ENCODE measurements at regions not wholly inside any gene's neighbourhood (a gene's known extent, or its start where the extent isn't known, plus 50 kb on each side); places are given as distances from the start of the nearest gene placed in this dataset.

- DNase-seq = peak in 1 of 3 donors; percentile 19
- Histone ChIP-seq H3K9ac (ENCODE audit: insufficient read depth in 1 of 2, low read length in 2 of 2) (no peak overlapping the region), H3K27ac (ENCODE audit: low read depth in 1 of 2, low read length in 1 of 2) (peak overlapping the region in 1 of 2 donors; percentile 84), H3K9me3 (ENCODE audit: control insufficient read depth in 4 of 4, insufficient read depth in 3 of 4, low read length in 3 of 4) (no peaks in the 10 kb centered on the region), H3K36me3 (ENCODE audit: control insufficient read depth in 4 of 4, insufficient read depth in 4 of 4, low read length in 4 of 4) (no peaks in the 10 kb centered on the region), H3K4me1 (ENCODE audit: control insufficient read depth in 5 of 5, insufficient read depth in 5 of 5, low read length in 5 of 5) (peaks cover 1 to 10% (median 5%) of the 10 kb centered on the region in 5 donors), H3K27me3 (ENCODE audit: control insufficient read depth in 3 of 3, insufficient read depth in 3 of 3, low read length in 2 of 3) (no peaks in the 10 kb centered on the region), H3K4me3 (no peak overlapping the region)
- no peak for ATAC-seq (ENCODE audit: insufficient read depth, low FRiP score)
- no peak for TF ChIP-seq CTCF (IDR thresholded peaks at IDR 0.05; ENCODE audit: control extremely low read depth, extremely low read depth)
- WGBS, 2 donors = 76 to 81% methylated on average over 5 of the region's 5 CpGs
Observed at GRCh38 chr9:89886281-89886700, 281.5 kb downstream of the GADD45G start.

DNA sequence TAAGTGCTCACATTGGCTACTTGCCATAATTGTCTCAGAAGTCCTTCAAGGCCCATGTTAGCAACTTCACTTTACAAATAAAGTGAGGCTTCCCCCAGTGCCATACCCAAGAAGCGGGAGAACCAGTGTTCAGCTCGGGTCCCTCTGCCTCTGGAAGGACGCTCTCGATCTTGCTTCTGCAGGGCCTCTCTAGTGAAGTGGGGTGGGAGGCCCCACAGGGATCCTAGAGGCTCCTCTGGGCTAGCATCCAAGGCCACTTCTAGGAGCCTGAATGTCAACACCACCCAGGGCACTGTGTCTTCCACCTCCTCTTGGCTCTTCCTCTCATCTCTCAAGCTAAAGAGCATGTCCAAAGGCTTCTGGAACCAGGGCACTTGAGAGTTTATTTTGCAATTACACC, 282.5 kb downstream of the GADD45G start:
- ATAC-seq (ENCODE audit: insufficient read depth, low FRiP score) (no peak), DNase-seq (peak in 1 of 3 donors; percentile 29)
- Histone ChIP-seq H3K9ac (ENCODE audit: insufficient read depth in 1 of 2, low read length in 2 of 2) (no peak overlapping the region), H3K27ac (ENCODE audit: low read depth in 1 of 2, low read length in 1 of 2) (peak overlapping the region in 1 of 2 donors; percentile 84), H3K36me3 (ENCODE audit: control insufficient read depth in 4 of 4, insufficient read depth in 4 of 4, low read length in 4 of 4) (no peaks in the 10 kb centered on the region), H3K27me3 (ENCODE audit: control insufficient read depth in 3 of 3, insufficient read depth in 3 of 3, low read length in 2 of 3) (no peaks in the 10 kb centered on the region), H3K4me1 (ENCODE audit: control insufficient read depth in 5 of 5, insufficient read depth in 5 of 5, low read length in 5 of 5) (peaks cover 9 to 17% (median 11%) of the 10 kb centered on the region in 5 donors), H3K9me3 (ENCODE audit: control insufficient read depth in 4 of 4, insufficient read depth in 3 of 4, low read length in 3 of 4) (no peaks in the 10 kb centered on the region), H3K4me3 (no peak overlapping the region)
- no peak for TF ChIP-seq CTCF (IDR thresholded peaks at IDR 0.05; ENCODE audit: control extremely low read depth, extremely low read depth)
- 74 to 92% methylated on average over 4 of the region's 4 CpGs for WGBS, 2 donors

DNA sequence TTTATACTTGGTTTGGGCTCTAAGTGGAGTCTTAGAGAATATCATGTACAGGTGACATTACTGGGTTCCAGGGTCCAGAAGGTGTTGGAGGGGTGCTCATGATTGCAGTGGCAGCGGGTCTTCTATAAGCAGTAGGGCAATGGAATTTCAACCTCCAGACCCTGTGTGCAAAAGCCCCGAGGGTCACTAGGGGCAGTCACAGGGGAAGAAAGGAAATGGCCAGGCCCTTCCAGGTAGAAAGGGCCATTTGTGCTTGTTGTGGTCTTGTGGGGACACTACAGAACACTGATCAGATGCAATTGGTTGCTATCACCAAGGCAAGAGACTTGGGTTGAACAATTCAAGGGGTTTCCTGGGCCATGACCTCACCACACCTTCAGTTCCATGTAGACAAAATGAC, 283.4 kb downstream of the GADD45G start:
- no peak for TF ChIP-seq CTCF (IDR thresholded peaks at IDR 0.05; ENCODE audit: control extremely low read depth, extremely low read depth)
- DNase-seq (no peak), ATAC-seq (ENCODE audit: insufficient read depth, low FRiP score) (no peak)
- Histone ChIP-seq H3K27me3 (ENCODE audit: control insufficient read depth in 3 of 3, insufficient read depth in 3 of 3, low read length in 2 of 3) (no peaks in the 10 kb centered on the region), H3K4me1 (ENCODE audit: control insufficient read depth in 5 of 5, insufficient read depth in 5 of 5, low read length in 5 of 5) (peaks cover 9 to 20% (median 15%) of the 10 kb centered on the region in 5 donors), H3K36me3 (ENCODE audit: control insufficient read depth in 4 of 4, insufficient read depth in 4 of 4, low read length in 4 of 4) (no peaks in the 10 kb centered on the region), H3K27ac (ENCODE audit: low read depth in 1 of 2, low read length in 1 of 2) (no peak overlapping the region), H3K9me3 (ENCODE audit: control insufficient read depth in 4 of 4, insufficient read depth in 3 of 4, low read length in 3 of 4) (no peaks in the 10 kb centered on the region), H3K9ac (ENCODE audit: insufficient read depth in 1 of 2, low read length in 2 of 2) (no peak overlapping the region), H3K4me3 (no peak overlapping the region)
- 96 to 98% methylated on average over 2 of the region's 2 CpGs for WGBS, 2 donors

DNA sequence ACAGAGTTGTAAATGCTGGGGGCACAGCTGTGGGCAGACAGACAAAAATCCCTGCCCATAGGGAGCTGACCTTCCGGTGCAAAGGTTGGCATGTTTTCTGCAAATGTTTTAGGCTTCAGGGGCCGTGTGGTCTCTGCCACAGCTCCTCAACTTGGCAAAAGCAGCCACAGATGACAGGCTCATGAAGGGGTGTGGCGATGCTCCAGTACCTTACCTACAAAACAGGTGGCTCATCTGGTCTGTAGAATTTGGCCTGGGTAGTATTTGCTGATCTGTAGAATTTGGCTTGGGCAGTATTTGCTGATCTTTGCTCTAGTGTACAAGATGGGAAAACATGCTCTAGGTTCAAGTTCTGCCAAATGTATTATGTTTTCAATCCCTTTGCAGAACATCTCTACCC, 283.9 kb downstream of the GADD45G start:
- no peaks in the 10 kb centered on the region for H3K9me3 ChIP-seq (ENCODE audit: control insufficient read depth in 4 of 4, insufficient read depth in 3 of 4, low read length in 3 of 4)
- H3K36me3 ChIP-seq (ENCODE audit: control insufficient read depth in 4 of 4, insufficient read depth in 4 of 4, low read length in 4 of 4) = no peaks in the 10 kb centered on the region
- H3K4me1 ChIP-seq (ENCODE audit: control insufficient read depth in 5 of 5, insufficient read depth in 5 of 5, low read length in 5 of 5) = peaks cover 9 to 20% (median 15%) of the 10 kb centered on the region in 5 donors
- H3K4me3 ChIP-seq = no peak overlapping the region
- whole genome bisulfite sequencing, 2 donors = 92 to 95% methylated on average over 3 of the region's 3 CpGs
- H3K27ac ChIP-seq (ENCODE audit: low read depth in 1 of 2, low read length in 1 of 2) = no peak overlapping the region
- no peak for TF ChIP-seq CTCF (IDR thresholded peaks at IDR 0.05; ENCODE audit: control extremely low read depth, extremely low read depth)
- H3K9ac ChIP-seq (ENCODE audit: insufficient read depth in 1 of 2, low read length in 2 of 2) = no peak overlapping the region
- DNase-seq (no peak), ATAC-seq (ENCODE audit: insufficient read depth, low FRiP score) (no peak)
- no peaks in the 10 kb centered on the region for H3K27me3 ChIP-seq (ENCODE audit: control insufficient read depth in 3 of 3, insufficient read depth in 3 of 3, low read length in 2 of 3)
